GM12878 (cell line): ENCODE measurements at regions not wholly inside any gene's neighbourhood (a gene's known extent, or its start where the extent isn't known, plus 50 kb on each side); places are given as distances from the start of the nearest gene placed in this dataset.

ENCODE experiments used
- BHLHE40 ChIP-seq, 2 experiments: fragments of 450-650 bp in 1 of 2; IDR thresholded peaks; 2 replicates each; pipeline ENCODE4 v1.6.1; 2011 to 2017; ENCODE audit warnings: low read depth in 2 of 2, borderline replicate concordance in 1 of 2, improper control_type of control experiment in 1 of 2, low read length in 1 of 2, mild to moderate bottlenecking in 1 of 2
- CREB1 ChIP-seq: IDR thresholded peaks from 2 replicates; pipeline ENCODE4 v1.6.1; 2012; ENCODE audit warnings: low read depth, mild to moderate bottlenecking, inconsistent platforms
- CTCF ChIP-seq, 3 experiments: IDR thresholded peaks in 2 of 3; conservative IDR thresholded peaks in 1 of 3; 2 replicates each; pipeline ENCODE4 v1.5.1; 2011; ENCODE audit warnings: low read depth in 3 of 3, low read length in 3 of 3, mild to moderate bottlenecking in 3 of 3, control low read depth in 2 of 3, moderate library complexity in 2 of 3, inconsistent platforms in 1 of 3, mixed read lengths in 1 of 3; ENCODE audit not compliant: control insufficient read depth in 2 of 3, insufficient read depth in 1 of 3; ENCODE audit errors: extremely low read depth in 1 of 3
- EGR1 ChIP-seq, 2 experiments: IDR thresholded peaks; 1 replicate in 1 of 2; 2 replicates in 1 of 2; pipeline ENCODE4 v1.6.1; 2011 to 2012; ENCODE audit warnings: low read depth in 2 of 2, low read length in 2 of 2, borderline replicate concordance in 1 of 2, mild to moderate bottlenecking in 1 of 2, moderate library complexity in 1 of 2
- GABPA ChIP-seq: IDR thresholded peaks from 2 replicates; pipeline ENCODE4 v1.6.1; 2014; ENCODE audit warnings: antibody characterized with exemption, low read depth, mild to moderate bottlenecking, inconsistent platforms
- IRF4 ChIP-seq: IDR thresholded peaks from 2 replicates; pipeline ENCODE4 v1.6.1; 2011; ENCODE audit warnings: low read depth, low read length
- JUND ChIP-seq: IDR thresholded peaks from 2 replicates; pipeline ENCODE4 v1.6.1; 2012; ENCODE audit warnings: low read depth, mild to moderate bottlenecking, low read length, improper control_type of control experiment, moderate library complexity
- MTA2 ChIP-seq: fragments of 450-650 bp; IDR thresholded peaks from 2 replicates; pipeline ENCODE4 v1.6.1; 2016; ENCODE audit warnings: low read depth, mild to moderate bottlenecking, moderate library complexity
- POLR2A ChIP-seq: IDR thresholded peaks from 2 replicates; pipeline ENCODE4 v1.6.1; 2011; ENCODE audit warnings: low read depth, mild to moderate bottlenecking, low read length
- POLR2AphosphoS5 ChIP-seq: IDR thresholded peaks from 2 replicates; pipeline ENCODE4 v1.6.1; 2011; ENCODE audit warnings: mild to moderate bottlenecking, low read length, inconsistent platforms
- REST ChIP-seq: IDR thresholded peaks from 2 replicates; pipeline ENCODE4 v1.6.1; 2012; ENCODE audit warnings: mild to moderate bottlenecking, low read depth, low read length
- RUNX3 ChIP-seq: IDR thresholded peaks from 2 replicates; pipeline ENCODE4 v1.6.1; 2012; ENCODE audit warnings: low read length, inconsistent platforms
- ZNF622 ChIP-seq: fragments of 450-650 bp; IDR thresholded peaks from 2 replicates; pipeline ENCODE4 v1.6.1; 2017; ENCODE audit warnings: mild to moderate bottlenecking, inconsistent platforms

- no peak for TF ChIP-seq REST
- no peak for TF ChIP-seq CTCF (IDR thresholded peaks at IDR 0.05 in 2 of 3, conservative IDR thresholded peaks at IDR 0.05 in 1 of 3; ENCODE audit: control insufficient read depth in 2 of 3, extremely low read depth in 1 of 3, insufficient read depth in 1 of 3, low read depth in 3 of 3, low read length in 3 of 3)
- TF ChIP-seq RUNX3: no peak
- no peak for TF ChIP-seq POLR2AphosphoS5
- TF ChIP-seq ZNF622: no peak
- no peak for TF ChIP-seq GABPA
- no peak for TF ChIP-seq POLR2A
- TF ChIP-seq JUND: no peak
- no peak for TF ChIP-seq BHLHE40 (IDR thresholded peaks at IDR 0.05; ENCODE audit: borderline replicate concordance in 1 of 2, low read depth in 2 of 2, low read length in 1 of 2)
- no peak for TF ChIP-seq EGR1 (IDR thresholded peaks at IDR 0.05; ENCODE audit: borderline replicate concordance in 1 of 2, low read depth in 2 of 2, low read length in 2 of 2)
- TF ChIP-seq IRF4: no peak
- no peak for TF ChIP-seq CREB1
- no peak for TF ChIP-seq MTA2
Measured at GRCh38 chr3:177537612-177538011, 340.3 kb upstream of the TBL1XR1 start.
